GM19043 (cell line): ENCODE measurements at regions not wholly inside any gene's neighbourhood (a gene's known extent, or its start where the extent isn't known, plus 50 kb on each side); places are given as distances from the start of the nearest gene placed in this dataset.

ENCODE experiments used
- ATAC-seq: cut with Tn5 transposase; IDR thresholded peaks from one replicate; pipeline ENCODE4 v1.9.1; 2021; ENCODE audit warnings: low read depth; ENCODE audit not compliant: unreplicated experiment

GRCh38 chr18:54716586-54716985 lies 111.7 kb upstream of the RAB27B start:
- ATAC-seq: no peak

GRCh38 chr18:54717673-54718407 lies 110.4 kb upstream of the RAB27B start:
- no peak for ATAC-seq

- no peak for ATAC-seq
Observed at GRCh38 chr18:54718408-54718773, 109.9 kb upstream of the RAB27B start.

GRCh38 chr18:54720620-54721019 lies 107.7 kb upstream of the RAB27B start:
- ATAC-seq: no peak

- ATAC-seq: no peak
Observed at GRCh38 chr18:54726143-54726542, 102.1 kb upstream of the RAB27B start.

GRCh38 chr18:54734059-54734458 lies 94.2 kb upstream of the RAB27B start:
- no peak for ATAC-seq

GRCh38 chr18:54736981-54737380 lies 91.3 kb upstream of the RAB27B start:
- ATAC-seq: no peak

GRCh38 chr18:54737986-54738385 lies 90.3 kb upstream of the RAB27B start:
- no peak for ATAC-seq

- no peak for ATAC-seq
Observed at GRCh38 chr18:54739476-54739875, 88.8 kb upstream of the RAB27B start.

- ATAC-seq: no peak
Observed at GRCh38 chr18:54740136-54740846, 88.0 kb upstream of the RAB27B start.

- ATAC-seq: no peak
Observed at GRCh38 chr18:54742120-54742519, 86.2 kb upstream of the RAB27B start.

GRCh38 chr18:54742659-54743604 lies 85.3 kb upstream of the RAB27B start:
- no peak for ATAC-seq

GRCh38 chr18:54743605-54743995 lies 84.7 kb upstream of the RAB27B start:
- ATAC-seq: no peak

GRCh38 chr18:54749291-54749690 lies 79.0 kb upstream of the RAB27B start:
- ATAC-seq: no peak

GRCh38 chr18:54750350-54750749 lies 77.9 kb upstream of the RAB27B start:
- no peak for ATAC-seq

GRCh38 chr18:54752185-54752584 lies 76.1 kb upstream of the RAB27B start:
- no peak for ATAC-seq

GRCh38 chr18:54755456-54755855 lies 72.8 kb upstream of the RAB27B start:
- no peak for ATAC-seq

- ATAC-seq: no peak
Observed at GRCh38 chr18:54762386-54762785, 65.9 kb upstream of the RAB27B start.

- no peak for ATAC-seq
Observed at GRCh38 chr18:54764786-54765185, 63.5 kb upstream of the RAB27B start.

GRCh38 chr18:54765636-54766375 lies 62.5 kb upstream of the RAB27B start:
- ATAC-seq: no peak
